ENCODE measurements at regions not wholly inside any gene's neighbourhood (a gene's known extent, or its start where the extent isn't known, plus 50 kb on each side); places are given as distances from the start of the nearest gene placed in this dataset.

DNA sequence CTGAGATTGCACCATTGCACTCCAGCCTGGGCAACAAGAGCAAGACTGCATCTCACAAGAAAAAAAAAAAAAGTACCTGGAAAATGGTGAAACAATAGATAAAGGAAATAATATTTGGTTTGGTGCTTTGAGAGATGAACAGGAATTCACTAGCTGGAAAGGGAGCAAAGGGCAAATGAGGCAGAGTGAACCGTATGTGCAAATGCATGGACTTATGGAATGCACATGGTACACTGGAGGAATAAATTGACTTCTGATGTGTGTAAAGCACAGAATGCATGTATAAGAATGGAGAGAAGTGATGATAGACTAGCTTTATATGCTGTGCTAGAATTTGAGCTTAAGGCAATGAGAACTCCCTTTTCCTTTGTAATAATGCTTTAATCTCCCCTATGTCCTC is 413.3 kb downstream of the SPRY1 start:
- TF ChIP-seq CTCF (conservative IDR thresholded peaks at IDR 0.05 in 1 of 2, IDR thresholded peaks at IDR 0.05 in 1 of 2; ENCODE audit: extremely low read depth in 1 of 2, insufficient read depth in 1 of 2, low read depth in 1 of 2, low read length in 2 of 2) (no peak), EZH2 (IDR thresholded peaks at IDR 0.05; ENCODE audit: borderline replicate concordance, low read length) (no peak)
